ENCODE measurements at regions not wholly inside any gene's neighbourhood (a gene's known extent, or its start where the extent isn't known, plus 50 kb on each side); places are given as distances from the start of the nearest gene placed in this dataset.

DNA sequence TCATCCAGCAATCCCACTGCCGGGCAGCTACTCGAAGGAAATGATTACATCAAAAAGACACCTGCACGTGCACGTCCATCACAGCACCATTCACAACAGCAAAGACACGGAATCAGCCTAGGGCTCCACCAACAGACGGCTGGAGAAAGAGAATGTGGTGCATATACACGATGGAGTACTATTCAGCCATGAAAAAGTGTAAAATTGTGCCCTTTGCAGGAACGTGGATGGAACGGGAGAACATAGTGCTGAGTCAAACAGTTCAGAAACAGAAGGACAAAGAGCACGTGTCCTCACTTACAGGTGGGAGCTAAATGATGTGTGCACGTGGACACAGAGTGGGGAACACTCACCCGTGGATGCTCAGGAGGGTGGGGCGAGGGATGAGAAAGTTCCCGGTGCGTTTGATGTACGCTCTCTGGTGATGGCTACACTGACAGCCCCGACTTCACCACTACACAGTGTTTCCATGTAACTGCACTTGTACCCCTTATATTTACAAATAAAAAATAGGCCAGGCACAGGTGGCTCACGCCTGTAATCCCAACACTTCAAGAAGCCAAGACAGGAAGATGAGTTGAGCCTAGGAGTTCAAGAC is 92.0 kb downstream of the PDGFA start:
- TF ChIP-seq, protein P1, sequence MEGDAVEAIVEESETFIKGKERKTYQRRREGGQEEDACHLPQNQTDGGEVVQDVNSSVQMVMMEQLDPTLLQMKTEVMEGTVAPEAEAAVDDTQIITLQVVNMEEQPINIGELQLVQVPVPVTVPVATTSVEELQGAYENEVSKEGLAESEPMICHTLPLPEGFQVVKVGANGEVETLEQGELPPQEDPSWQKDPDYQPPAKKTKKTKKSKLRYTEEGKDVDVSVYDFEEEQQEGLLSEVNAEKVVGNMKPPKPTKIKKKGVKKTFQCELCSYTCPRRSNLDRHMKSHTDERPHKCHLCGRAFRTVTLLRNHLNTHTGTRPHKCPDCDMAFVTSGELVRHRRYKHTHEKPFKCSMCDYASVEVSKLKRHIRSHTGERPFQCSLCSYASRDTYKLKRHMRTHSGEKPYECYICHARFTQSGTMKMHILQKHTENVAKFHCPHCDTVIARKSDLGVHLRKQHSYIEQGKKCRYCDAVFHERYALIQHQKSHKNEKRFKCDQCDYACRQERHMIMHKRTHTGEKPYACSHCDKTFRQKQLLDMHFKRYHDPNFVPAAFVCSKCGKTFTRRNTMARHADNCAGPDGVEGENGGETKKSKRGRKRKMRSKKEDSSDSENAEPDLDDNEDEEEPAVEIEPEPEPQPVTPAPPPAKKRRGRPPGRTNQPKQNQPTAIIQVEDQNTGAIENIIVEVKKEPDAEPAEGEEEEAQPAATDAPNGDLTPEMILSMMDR (IDR thresholded peaks at IDR 0.05; ENCODE audit: low read length): no peak
- TF ChIP-seq EZH2 (optimal IDR thresholded peaks at IDR 0.05; ENCODE audit: low read depth, low read length) (no peak), EZH2phosphoT487 (IDR thresholded peaks at IDR 0.05; ENCODE audit: low read length) (no peak)
